Liver (tissue), 8 donors: ENCODE measurements at regions not wholly inside any gene's neighbourhood (a gene's known extent, or its start where the extent isn't known, plus 50 kb on each side); places are given as distances from the start of the nearest gene placed in this dataset.

Experiments
- DNase-seq: peaks from one replicate; pipeline ENCODE4 v3.0.0-alpha.2; 2017; ENCODE audit warnings: low spot score
- H3K27ac ChIP-seq, 2 donors: one replicate each; pipeline ENCODE4 v1.7.0; 2013; ENCODE audit warnings: inconsistent platforms in 2 of 2, low read length in 2 of 2, control low read depth in 1 of 2, low read depth in 1 of 2, mild to moderate bottlenecking in 1 of 2
- H3K27me3 ChIP-seq, 4 donors: one replicate each; pipeline versions ENCODE4 v1.6.1 to v1.7.0; 2013; ENCODE audit warnings: low read length in 3 of 4, inconsistent platforms in 1 of 4, mild to moderate bottlenecking in 1 of 4, moderate library complexity in 1 of 4; ENCODE audit not compliant: control insufficient read depth in 4 of 4, insufficient read depth in 4 of 4
- H3K36me3 ChIP-seq, 4 donors: one replicate each; pipeline versions ENCODE4 v1.6.1 to v1.7.0; 2013; ENCODE audit warnings: low read length in 3 of 4, mild to moderate bottlenecking in 3 of 4, low read depth in 1 of 4, moderate library complexity in 1 of 4; ENCODE audit not compliant: control insufficient read depth in 4 of 4, insufficient read depth in 3 of 4
- H3K4me1 ChIP-seq, 4 donors: one replicate each; pipeline versions ENCODE4 v1.6.1 to v1.7.0; 2013; ENCODE audit warnings: low read length in 3 of 4, mild to moderate bottlenecking in 3 of 4, moderate library complexity in 1 of 4; ENCODE audit not compliant: control insufficient read depth in 4 of 4, insufficient read depth in 4 of 4
- H3K4me3 ChIP-seq, 3 donors: one replicate each; pipeline versions ENCODE4 v1.6.1 to v1.7.0; 2013; ENCODE audit warnings: low read length in 3 of 3, control low read depth in 1 of 3, low read depth in 1 of 3, mild to moderate bottlenecking in 1 of 3
- H3K9ac ChIP-seq, 2 donors: one replicate each; pipeline ENCODE4 v1.7.0; 2013; ENCODE audit warnings: low read length in 2 of 2, mild to moderate bottlenecking in 2 of 2, moderate library complexity in 2 of 2, control low read depth in 1 of 2, low read depth in 1 of 2
- H3K9me3 ChIP-seq, 4 donors: one replicate each; pipeline versions ENCODE4 v1.6.1 to v1.7.0; 2013; ENCODE audit warnings: low read length in 3 of 4; ENCODE audit not compliant: control insufficient read depth in 4 of 4
- CTCF ChIP-seq: fragments of 150-350 bp; IDR thresholded peaks from 2 replicates; pipeline ENCODE4 v1.5.1; 2017; ENCODE audit warnings: improper control_type of control experiment, low read depth, low read length; ENCODE audit not compliant: missing input control
- FOXA1 ChIP-seq: IDR thresholded peaks from 2 replicates; pipeline ENCODE4 v1.6.1; 2016; ENCODE audit warnings: antibody characterized with exemption
- FOXA2 ChIP-seq: IDR thresholded peaks from 2 replicates; pipeline ENCODE4 v1.6.1; 2016; ENCODE audit warnings: antibody characterized with exemption
- HNF4A ChIP-seq, 2 donors: conservative IDR thresholded peaks; 2 replicates each; pipeline ENCODE4 v1.6.1; 2016; ENCODE audit warnings: antibody characterized with exemption in 2 of 2, mild to moderate bottlenecking in 2 of 2
- HNF4G ChIP-seq: IDR thresholded peaks from 2 replicates; pipeline ENCODE4 v1.6.1; 2016; ENCODE audit warnings: antibody characterized with exemption
- JUND ChIP-seq, 2 donors: IDR thresholded peaks; 2 replicates each; pipeline ENCODE4 v1.6.1; 2016; ENCODE audit warnings: antibody characterized with exemption in 2 of 2
- NR2F2 ChIP-seq: IDR thresholded peaks from 2 replicates; pipeline ENCODE4 v1.6.1; 2016; ENCODE audit warnings: antibody characterized with exemption
- RAD21 ChIP-seq, 2 donors: IDR thresholded peaks; 2 replicates each; pipeline ENCODE4 v1.6.1; 2016; ENCODE audit warnings: antibody characterized with exemption in 2 of 2, mild to moderate bottlenecking in 2 of 2
- RXRA ChIP-seq, 2 donors: IDR thresholded peaks; 2 replicates each; pipeline ENCODE4 v1.6.1; 2017 to 2018; ENCODE audit warnings: antibody characterized with exemption in 2 of 2, mild to moderate bottlenecking in 1 of 2
- SP1 ChIP-seq: IDR thresholded peaks from 2 replicates; pipeline ENCODE4 v1.6.1; 2018; ENCODE audit warnings: antibody characterized with exemption, mild to moderate bottlenecking
- TAF1 ChIP-seq: conservative IDR thresholded peaks from 2 replicates; pipeline ENCODE4 v1.6.1; 2016; ENCODE audit warnings: antibody characterized with exemption, mild to moderate bottlenecking
- YY1 ChIP-seq: IDR thresholded peaks from 2 replicates; pipeline ENCODE4 v1.6.1; 2016; ENCODE audit warnings: antibody characterized with exemption, mild to moderate bottlenecking
- WGBS: extraction: QIAGEN DNeasy Blood & Tissue Kit; methylation state at CpG from one replicate; pipeline ENCODE4 v1.1.7; 2013; 5-methylcytosine and 5-hydroxymethylcytosine counted together
- TF ChIP-seq, protein P1 (sequence below): IDR thresholded peaks from 2 replicates; pipeline ENCODE4 v1.6.1; 2016; ENCODE audit warnings: antibody characterized with exemption
- TF ChIP-seq, protein P2 (sequence below): IDR thresholded peaks from 2 replicates; pipeline ENCODE4 v1.6.1; 2016; ENCODE audit warnings: antibody characterized with exemption
- TF ChIP-seq, protein P3 (sequence below): IDR thresholded peaks from 2 replicates; pipeline ENCODE4 v1.6.1; 2016; ENCODE audit warnings: antibody characterized with exemption, mild to moderate bottlenecking
- donor health status: healthy.
- donor health status: healthy.
- donor health status: healthy.
- donor health status: healthy.
- donor health status: healthy.

GRCh38 chr9:12980085-12980851, 205.4 kb downstream of the LURAP1L start:
- Histone ChIP-seq H3K4me1 (peaks cover 0 to 11% (median under 1%) of the 10 kb centered on the region in 4 donors), H3K9ac (no peak overlapping the region), H3K27ac (peak overlapping the region; percentile 24 to 38), H3K36me3 (no peaks in the 10 kb centered on the region), H3K27me3 (no peaks in the 10 kb centered on the region), H3K9me3 (peaks cover 0 to 3% (median 0%) of the 10 kb centered on the region in 4 donors), H3K4me3 (no peak overlapping the region)
- whole genome bisulfite sequencing = 48% methylated on average over 3 of the region's 3 CpGs
- no peak for DNase-seq
- peak in 1 of 2 donors; percentile 43 for TF ChIP-seq RAD21 (IDR thresholded peaks at IDR 0.05)
- peak; percentile 42 to 73 for TF ChIP-seq RXRA (IDR thresholded peaks at IDR 0.05)
- TF ChIP-seq YY1 = no peak
- TF ChIP-seq HNF4A (conservative IDR thresholded peaks at IDR 0.05) = peak in 1 of 2 donors; percentile 60

DNA sequence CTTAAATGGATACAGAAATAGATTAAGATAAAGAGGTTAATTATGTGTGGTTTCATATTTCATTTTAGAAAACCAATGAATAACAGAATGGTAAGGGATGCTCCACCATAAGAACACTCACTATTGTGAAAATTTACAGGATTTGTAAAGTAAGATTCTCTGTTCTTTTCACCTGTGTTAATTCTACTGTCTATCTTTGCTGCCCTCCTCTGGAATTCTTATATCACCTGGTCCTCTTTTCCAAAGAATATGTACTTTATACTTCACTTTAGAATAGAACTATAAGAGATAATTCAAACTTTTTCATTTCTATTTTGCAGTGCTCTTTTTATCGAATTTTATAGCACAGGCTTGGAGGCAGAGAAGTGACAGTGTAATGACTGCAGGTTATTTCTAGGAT, 213.4 kb downstream of the LURAP1L start:
- Histone ChIP-seq H3K27ac (no peak overlapping the region), H3K36me3 (no peaks in the 10 kb centered on the region), H3K9me3 (no peaks in the 10 kb centered on the region), H3K27me3 (no peaks in the 10 kb centered on the region), H3K4me3 (no peak overlapping the region), H3K4me1 (no peaks in the 10 kb centered on the region), H3K9ac (no peak overlapping the region)
- TF ChIP-seq, protein P1, sequence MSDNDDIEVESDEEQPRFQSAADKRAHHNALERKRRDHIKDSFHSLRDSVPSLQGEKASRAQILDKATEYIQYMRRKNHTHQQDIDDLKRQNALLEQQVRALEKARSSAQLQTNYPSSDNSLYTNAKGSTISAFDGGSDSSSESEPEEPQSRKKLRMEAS = no peak
- TF ChIP-seq RAD21 (IDR thresholded peaks at IDR 0.05) = peak; percentile 77 to 80
- peak; percentile 29 for TF ChIP-seq CTCF
- no peak for DNase-seq
- 60% methylated on average over 1 of the region's 1 CpG for WGBS

GRCh38 chr9:12989669-12990068, 214.8 kb downstream of the LURAP1L start:
- no peaks in the 10 kb centered on the region for H3K9me3 ChIP-seq
- no peak for DNase-seq
- H3K27me3 ChIP-seq = no peaks in the 10 kb centered on the region
- H3K4me1 ChIP-seq = no peaks in the 10 kb centered on the region
- no peak overlapping the region for H3K27ac ChIP-seq
- no peak overlapping the region for H3K4me3 ChIP-seq
- no peak overlapping the region for H3K9ac ChIP-seq
- no peaks in the 10 kb centered on the region for H3K36me3 ChIP-seq
- TF ChIP-seq JUND (IDR thresholded peaks at IDR 0.05) = no peak
- TF ChIP-seq YY1 = no peak
- TF ChIP-seq, protein P1 = no peak
- TF ChIP-seq, protein P2, sequence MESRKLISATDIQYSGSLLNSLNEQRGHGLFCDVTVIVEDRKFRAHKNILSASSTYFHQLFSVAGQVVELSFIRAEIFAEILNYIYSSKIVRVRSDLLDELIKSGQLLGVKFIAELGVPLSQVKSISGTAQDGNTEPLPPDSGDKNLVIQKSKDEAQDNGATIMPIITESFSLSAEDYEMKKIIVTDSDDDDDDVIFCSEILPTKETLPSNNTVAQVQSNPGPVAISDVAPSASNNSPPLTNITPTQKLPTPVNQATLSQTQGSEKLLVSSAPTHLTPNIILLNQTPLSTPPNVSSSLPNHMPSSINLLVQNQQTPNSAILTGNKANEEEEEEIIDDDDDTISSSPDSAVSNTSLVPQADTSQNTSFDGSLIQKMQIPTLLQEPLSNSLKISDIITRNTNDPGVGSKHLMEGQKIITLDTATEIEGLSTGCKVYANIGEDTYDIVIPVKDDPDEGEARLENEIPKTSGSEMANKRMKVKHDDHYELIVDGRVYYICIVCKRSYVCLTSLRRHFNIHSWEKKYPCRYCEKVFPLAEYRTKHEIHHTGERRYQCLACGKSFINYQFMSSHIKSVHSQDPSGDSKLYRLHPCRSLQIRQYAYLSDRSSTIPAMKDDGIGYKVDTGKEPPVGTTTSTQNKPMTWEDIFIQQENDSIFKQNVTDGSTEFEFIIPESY = no peak
- TF ChIP-seq TAF1 = no peak
- TF ChIP-seq FOXA1 = no peak
- TF ChIP-seq FOXA2 = no peak
- no peak for TF ChIP-seq NR2F2
- TF ChIP-seq HNF4G = no peak
- TF ChIP-seq RAD21 (IDR thresholded peaks at IDR 0.05) = no peak
- no peak for TF ChIP-seq SP1
- TF ChIP-seq, protein P3, sequence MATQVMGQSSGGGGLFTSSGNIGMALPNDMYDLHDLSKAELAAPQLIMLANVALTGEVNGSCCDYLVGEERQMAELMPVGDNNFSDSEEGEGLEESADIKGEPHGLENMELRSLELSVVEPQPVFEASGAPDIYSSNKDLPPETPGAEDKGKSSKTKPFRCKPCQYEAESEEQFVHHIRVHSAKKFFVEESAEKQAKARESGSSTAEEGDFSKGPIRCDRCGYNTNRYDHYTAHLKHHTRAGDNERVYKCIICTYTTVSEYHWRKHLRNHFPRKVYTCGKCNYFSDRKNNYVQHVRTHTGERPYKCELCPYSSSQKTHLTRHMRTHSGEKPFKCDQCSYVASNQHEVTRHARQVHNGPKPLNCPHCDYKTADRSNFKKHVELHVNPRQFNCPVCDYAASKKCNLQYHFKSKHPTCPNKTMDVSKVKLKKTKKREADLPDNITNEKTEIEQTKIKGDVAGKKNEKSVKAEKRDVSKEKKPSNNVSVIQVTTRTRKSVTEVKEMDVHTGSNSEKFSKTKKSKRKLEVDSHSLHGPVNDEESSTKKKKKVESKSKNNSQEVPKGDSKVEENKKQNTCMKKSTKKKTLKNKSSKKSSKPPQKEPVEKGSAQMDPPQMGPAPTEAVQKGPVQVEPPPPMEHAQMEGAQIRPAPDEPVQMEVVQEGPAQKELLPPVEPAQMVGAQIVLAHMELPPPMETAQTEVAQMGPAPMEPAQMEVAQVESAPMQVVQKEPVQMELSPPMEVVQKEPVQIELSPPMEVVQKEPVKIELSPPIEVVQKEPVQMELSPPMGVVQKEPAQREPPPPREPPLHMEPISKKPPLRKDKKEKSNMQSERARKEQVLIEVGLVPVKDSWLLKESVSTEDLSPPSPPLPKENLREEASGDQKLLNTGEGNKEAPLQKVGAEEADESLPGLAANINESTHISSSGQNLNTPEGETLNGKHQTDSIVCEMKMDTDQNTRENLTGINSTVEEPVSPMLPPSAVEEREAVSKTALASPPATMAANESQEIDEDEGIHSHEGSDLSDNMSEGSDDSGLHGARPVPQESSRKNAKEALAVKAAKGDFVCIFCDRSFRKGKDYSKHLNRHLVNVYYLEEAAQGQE = no peak
- TF ChIP-seq RXRA (IDR thresholded peaks at IDR 0.05) = no peak
